NCI-H146 treated with DMSO at 0.1 percent for 48 hours (cell line): ENCODE measurements at regions not wholly inside any gene's neighbourhood (a gene's known extent, or its start where the extent isn't known, plus 50 kb on each side); places are given as distances from the start of the nearest gene placed in this dataset.

Source experiments
- DNase-seq: peaks from one replicate; lab custom pipeline; 2025; ENCODE audit not compliant: unreplicated experiment; lab: John Stamatoyannopoulos, UW

GRCh38 chr13:73248154-73248553 lies 189.3 kb downstream of the KLF5 start:
- DNase-seq, result no peak

- no peak for DNase-seq
These were observed 186.4 kb downstream of the KLF5 start for GRCh38 chr13:73245246-73245645.

DNA sequence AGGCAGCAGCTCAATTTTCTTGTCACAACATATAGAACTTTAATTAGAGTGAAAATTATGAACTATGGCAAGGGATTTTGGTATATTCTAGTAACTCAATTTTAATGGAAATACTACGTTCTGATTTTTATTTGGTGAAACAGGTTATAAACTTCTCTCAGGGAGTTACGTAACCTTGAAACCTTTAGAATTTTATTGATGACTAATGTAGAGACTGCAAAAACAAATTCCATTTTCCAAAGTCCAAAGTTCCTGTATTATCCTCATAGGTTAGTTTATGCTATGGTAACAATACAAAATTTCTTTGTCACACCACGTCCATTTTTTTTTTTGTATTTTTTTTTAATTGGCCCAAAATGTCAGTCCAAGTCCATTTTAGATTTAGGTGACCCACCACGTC lies 185.7 kb downstream of the KLF5 start:
- DNase-seq, result no peak

- DNase-seq, result no peak
These were observed 183.8 kb downstream of the KLF5 start for GRCh38 chr13:73242515-73243015.

DNA sequence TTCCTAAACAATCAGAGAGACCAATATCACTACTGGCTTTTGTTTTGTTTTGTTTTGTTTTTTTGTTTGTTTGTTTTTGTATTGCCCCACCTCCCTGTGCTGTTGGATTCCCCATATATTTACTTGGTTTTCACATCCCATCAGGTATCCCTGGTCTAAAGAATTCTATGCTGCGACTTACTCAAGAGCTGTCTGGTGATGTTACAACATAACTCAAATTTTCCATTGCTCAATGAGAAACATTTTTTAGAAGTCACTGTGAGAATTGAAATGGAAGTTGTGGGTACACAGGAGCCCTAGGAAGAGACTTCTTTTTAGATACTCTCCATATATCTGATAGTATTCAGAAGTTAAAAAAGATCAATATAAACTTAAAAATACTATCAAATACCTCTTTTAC lies 181.4 kb downstream of the KLF5 start:
- DNase-seq, result no peak

DNA sequence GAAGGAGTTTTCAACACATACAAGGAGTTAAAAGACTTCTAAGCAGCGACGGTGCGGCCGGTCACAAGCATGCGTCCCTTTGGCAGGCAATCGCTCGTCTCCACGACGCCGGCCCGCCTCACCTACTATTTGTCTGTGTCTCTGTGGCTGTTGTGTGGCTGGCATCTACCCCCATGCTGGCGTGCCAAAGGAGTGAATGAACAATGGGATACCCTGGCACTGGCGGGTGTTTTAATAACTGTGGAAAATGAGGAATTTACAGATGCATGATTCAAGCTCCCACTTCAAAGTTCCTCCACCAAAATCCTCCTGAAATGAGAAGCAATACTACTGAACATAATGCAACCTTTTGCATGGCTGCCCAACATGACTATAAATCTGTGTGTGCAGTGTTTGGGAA lies 176.6 kb downstream of the KLF5 start:
- DNase-seq, result no peak

DNA sequence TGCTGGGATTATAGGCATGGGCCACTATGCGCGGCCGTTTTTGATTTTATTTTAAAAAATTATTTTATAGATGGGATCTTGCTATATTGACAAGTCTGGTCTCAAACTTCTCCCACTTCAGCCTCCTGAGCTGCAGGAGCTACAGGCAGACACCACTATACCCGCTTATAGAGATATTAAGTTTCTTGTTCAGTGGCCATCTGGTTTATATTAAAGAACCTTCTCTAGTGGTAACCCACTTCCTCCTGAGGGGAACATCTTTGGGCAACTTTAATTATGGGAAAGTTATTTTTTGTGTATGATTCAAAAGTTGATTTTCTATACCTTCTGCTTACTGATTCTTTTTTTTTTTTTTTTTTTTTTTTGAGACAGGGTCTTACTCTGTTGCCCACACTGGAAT lies 172.7 kb downstream of the KLF5 start:
- no peak for DNase-seq

DNA sequence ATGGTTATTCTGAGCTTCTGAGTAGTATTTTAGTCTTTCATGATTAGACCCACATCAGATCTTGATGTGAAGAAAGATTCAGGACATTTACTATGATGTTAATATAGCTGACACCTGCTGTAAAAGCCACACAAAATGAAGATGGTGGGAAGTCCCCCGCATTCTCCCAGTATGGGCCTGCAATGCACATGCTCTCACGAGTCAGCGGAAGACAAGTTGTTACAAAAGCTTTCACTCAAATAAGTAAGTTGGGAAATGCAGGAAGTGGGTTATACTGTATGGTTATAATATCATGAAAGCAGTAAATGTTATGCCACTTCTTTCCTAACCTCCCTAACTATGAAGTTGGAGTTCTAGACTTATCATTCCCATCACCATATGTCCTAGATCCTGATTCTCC lies 171.9 kb downstream of the KLF5 start:
- no peak for DNase-seq

- no peak for DNase-seq
These were observed 169.7 kb downstream of the KLF5 start for GRCh38 chr13:73228546-73228945.

GRCh38 chr13:73225990-73226389 lies 167.2 kb downstream of the KLF5 start:
- no peak for DNase-seq

DNA sequence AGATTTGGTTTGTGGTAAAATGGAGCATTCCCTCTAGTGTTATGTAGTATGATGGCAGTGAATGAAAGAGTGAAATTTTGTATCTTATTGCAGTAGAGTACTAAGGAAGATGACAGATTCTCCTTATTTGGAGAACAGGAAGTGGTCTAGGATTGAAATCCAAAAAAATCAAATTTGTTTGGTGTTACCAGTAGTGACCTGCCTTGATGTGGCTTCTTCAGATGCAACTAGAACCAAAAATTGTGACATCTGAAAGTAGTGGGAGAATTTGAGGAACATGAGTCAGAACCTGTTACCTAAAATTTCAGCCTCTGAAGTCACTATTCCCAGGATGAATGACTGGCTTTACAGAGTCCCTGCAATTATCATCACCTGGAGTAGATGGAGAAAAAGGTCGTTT lies 165.9 kb downstream of the KLF5 start:
- DNase-seq, result no peak

DNA sequence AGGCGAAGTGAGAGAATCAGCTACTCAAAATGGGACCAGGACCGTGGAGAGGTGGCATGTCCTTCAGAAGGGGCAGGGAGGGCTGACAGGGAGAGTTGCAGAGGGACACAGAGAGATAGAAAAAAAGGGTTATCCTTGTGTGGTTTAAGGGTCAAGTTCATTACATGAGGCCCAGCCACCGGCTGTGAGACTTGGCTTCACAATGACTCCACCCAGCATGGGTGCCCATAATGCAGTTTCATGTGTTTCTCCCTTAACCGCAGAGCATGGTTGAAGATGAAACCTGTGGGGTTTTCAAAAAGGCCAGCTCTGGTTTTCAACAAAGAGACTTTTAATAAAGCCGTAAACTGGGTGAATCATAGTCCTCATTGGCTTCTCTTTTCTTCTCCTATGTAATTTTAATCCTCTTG lies 164.6 kb downstream of the KLF5 start:
- DNase-seq, result no peak

GRCh38 chr13:73222627-73223305 lies 164.0 kb downstream of the KLF5 start:
- DNase-seq, result no peak

- no peak for DNase-seq
These were observed 162.3 kb downstream of the KLF5 start for GRCh38 chr13:73220966-73221720.

DNA sequence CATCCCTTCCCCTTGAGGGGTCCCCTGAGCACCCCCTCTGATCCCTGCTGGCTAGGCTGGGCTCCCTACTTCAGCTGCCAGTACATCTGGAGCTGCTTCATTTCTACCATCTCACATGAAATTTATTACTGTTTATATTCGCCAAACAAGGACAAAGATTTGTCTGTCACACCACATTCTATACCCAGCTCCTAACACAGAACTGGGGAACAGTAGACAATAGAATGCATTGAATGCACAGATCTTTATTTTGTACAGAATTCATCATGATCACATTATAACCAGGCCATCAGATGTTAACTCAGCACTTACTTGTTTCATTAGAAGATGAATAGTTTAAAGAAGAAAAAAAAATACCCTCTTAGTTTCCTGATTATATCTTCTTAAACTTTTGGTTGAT lies 159.4 kb downstream of the KLF5 start:
- DNase-seq, result no peak

DNA sequence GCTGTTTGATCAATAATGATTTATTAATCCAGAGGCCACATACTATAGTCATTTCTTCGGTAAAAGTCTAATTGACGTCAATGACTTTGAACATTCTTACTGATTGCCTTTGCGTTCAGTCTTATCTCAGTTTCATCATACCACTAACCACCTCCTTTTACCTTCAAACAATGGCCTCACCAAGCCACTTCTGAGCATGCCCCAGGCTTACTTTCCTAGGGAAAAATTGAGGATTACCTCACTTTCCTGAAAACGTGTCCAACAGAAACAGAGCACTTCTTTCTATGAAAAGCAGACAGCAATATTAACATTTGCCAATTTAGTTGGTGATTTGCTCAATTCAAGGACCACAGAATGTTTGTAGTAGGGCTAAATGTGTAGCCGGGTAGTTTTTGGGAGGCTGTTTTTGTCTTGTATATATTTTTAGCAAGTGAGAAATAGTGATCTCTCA lies 157.6 kb downstream of the KLF5 start:
- DNase-seq, result no peak

- no peak for DNase-seq
These were observed 157.0 kb downstream of the KLF5 start for GRCh38 chr13:73215823-73216222.

GRCh38 chr13:73212482-73212881 lies 153.7 kb downstream of the KLF5 start:
- no peak for DNase-seq

DNA sequence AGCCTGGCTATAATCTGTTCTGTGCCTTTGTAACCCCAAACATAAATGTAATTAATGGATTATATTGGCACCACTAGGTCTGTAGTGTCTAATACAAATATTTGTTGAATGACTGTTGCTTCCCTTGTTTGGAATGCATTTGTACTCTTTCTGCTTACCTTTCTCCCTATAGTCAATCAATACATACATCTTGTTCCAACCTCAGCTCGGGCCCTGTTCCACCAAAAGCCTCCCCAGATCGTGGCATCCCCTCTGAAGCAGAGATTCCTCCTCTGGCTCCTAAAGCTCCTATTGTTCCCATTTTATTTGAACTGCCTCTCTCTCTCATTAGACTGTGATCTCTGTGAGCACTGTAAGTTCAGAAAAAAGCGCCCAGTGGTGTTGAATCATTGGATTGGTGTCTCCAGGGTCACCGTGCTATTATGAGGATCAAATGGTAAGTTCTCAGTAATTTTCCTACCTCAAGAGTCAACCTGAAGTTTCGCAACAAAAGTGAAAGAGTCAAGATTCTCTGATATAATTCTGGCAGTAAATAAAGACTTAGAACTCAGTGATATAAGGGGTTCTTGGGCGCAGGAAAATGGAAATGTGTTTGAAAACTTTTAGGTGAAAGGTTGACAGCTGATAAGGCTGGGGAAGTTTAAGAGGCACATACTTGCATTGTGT lies 151.5 kb downstream of the KLF5 start:
- no peak for DNase-seq

DNA sequence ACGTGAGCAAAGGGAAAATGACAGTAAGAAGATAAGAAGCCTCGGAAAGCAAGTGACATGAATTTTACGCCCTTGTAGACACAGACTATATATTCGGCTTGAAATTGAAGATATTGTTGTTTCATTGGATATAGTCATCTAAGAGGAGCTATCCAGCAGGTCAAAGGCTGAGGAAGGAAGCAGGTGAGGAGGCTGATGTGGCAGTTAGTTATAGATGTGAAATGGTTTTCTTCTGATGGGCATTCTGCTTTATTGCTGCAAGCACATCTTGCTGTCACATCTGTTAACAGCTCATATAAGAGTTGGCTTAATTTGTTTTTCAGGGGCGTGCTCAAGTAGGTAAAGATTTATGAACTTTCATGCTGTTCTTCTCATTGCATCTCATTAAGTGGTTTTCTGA lies 146.1 kb downstream of the KLF5 start:
- no peak for DNase-seq

DNA sequence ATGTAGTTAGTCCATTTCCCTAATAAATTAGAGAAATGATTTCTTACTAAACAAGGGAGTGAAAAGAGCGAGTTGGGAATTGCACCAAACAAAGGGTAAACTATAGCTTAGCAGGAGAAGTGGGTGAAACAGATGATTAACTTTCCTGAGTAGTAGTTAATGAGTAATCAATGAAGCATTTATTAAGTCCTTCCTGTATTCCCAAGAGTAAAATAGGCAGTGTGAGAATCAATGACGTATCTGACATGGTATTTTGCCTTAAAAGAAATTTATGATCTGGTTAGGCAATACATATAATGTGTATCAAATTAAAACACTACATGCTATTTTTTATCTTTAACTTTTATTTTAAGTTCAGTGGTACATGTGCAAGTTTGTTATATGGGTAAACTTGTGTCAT lies 142.8 kb downstream of the KLF5 start:
- no peak for DNase-seq

GRCh38 chr13:73198991-73199411 lies 140.2 kb downstream of the KLF5 start:
- DNase-seq, result peak; percentile 18
